CD1c-positive myeloid dendritic cell (primary cell): ENCODE measurements at regions not wholly inside any gene's neighbourhood (a gene's known extent, or its start where the extent isn't known, plus 50 kb on each side); places are given as distances from the start of the nearest gene placed in this dataset.
"Not testable (repeated sequence)": the region's sequence is repeated elsewhere in the genome, so short reads cannot be mapped to it uniquely, and the experiment has no call there.

Source experiments
- DNase-seq: peaks from one replicate; pipeline ENCODE4 v3.0.0-alpha.2; 2016; ENCODE audit errors: extremely low spot score

DNA sequence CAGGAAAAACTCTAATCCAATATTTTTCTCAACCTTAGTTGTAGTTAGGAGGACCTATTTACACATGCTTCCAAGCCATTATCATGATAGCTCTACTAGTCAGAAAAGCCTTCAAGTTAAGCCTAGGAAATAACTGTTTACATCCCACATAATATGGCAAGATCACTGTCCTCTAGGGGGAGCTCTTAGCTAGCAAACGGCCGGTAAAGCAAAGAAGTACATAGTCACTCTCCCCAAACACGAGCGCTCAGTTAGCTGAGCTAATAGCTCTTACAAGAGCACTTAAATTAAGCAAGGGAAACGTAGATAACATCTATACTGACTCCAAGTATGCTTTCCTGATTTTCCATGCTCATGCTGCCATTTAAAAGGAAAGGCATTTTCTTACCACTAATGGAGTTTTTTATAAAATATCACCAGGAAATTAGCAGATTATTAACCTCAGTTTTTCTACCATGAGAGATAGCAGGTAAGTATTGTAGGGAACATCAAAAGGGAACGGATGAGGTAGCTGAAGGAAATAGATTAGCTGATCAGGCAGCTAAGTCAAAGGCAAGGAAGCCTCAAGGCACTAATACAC, 100.6 kb upstream of the PABPC3 start:
- peak; percentile 85 for DNase-seq

DNA sequence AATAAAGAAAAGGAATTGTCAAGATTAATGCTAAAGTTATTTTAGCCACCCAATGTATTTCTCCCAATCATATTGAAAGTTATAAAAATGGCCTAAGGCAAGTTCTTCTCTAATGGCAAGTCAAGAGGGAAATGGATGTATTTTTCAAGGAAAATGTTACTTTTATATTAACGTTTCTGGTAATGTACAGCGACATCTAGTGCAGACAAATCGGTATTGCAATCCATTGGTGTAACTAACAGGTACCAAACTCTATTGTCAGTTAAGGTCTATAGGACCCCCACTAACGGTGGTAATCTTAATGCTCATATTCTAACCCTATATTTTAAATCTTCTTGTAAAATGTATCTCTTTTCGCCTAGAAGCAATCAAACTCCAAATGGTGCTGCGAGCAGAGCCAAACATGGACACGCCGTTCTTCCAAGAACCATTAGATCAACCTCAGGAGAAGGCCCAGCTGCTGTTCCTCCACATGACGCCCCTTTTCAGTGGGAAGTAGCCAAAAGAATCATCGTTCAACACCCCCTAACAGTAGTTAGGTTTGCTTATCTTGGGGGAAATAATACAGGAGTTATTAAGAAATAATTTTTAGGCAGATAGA, 98.5 kb upstream of the PABPC3 start:
- peak; percentile 47 for DNase-seq

DNA sequence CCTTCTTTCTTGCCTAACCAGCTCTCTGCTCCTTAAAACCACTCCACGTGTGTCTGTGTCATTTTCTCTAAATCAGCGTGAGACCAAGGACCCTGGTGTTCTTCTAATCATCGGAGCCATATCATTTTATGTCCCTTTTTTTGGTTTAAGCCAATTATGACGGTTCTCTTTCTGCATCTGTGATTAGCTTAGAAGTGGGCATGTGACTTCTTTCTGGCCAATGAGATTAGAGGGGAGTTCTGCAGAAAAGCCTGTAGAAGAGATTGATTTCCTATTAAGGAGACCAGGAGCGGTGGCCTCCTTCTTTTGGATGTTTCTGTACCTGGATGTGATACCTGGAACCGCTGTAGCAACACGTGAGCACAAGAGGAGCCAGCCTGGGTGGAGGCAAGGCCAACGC, 97.5 kb upstream of the PABPC3 start:
- DNase-seq, result no peak

DNA sequence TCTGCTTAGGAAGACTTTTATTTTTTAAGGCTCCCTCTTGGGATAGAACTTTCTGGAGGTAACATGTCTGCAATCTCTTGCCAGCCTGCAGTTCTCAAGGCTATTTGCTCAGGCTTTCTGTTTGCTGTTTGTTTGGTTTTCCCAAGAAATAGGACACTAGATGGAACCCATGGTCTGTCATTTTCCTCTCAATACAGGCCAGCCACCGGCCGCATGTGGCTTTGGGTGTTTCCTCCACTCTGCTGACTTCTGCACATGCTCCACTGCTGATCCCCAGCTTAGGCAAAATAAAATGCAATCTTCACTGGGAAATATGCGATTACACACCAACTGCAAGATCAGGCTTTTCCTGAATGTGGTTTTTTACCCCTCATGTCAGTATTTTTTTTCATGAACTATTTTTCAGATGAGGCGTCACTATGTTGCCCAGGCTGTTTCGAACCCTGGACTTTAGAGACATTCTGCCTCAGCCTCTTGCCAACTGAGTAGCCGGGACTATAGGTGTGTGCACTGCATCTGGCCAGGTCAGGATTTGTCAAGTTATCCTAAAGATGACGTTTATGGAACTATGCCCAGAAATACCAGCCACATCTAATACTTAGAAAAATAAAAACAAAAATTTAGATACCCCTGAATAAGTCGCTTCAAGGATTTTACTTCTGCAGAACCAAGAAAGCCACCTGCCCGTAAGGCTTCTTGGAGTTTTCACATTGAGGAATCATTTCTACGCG, 94.3 kb upstream of the PABPC3 start:
- no peak for DNase-seq

DNA sequence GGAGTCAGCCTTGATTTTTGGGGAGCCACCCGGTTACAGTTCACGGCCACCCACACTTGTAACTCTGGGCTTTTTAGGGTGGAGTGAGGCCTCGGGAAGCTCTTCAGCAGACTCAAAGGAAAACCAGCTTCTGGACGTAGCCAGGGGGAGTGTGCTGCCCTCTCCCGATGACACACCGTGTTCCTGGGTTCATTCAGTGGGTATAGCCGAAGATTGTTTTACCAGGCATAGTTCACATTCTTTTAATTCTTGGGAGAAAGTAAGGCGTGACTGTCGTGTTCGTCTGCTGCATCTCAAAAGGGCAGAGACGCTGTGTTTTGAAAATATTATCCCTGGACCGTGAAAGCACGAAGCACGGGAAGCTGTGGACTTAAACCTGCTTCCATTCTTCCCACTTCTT, 93.6 kb upstream of the PABPC3 start:
- not testable (repeated sequence) for DNase-seq

DNA sequence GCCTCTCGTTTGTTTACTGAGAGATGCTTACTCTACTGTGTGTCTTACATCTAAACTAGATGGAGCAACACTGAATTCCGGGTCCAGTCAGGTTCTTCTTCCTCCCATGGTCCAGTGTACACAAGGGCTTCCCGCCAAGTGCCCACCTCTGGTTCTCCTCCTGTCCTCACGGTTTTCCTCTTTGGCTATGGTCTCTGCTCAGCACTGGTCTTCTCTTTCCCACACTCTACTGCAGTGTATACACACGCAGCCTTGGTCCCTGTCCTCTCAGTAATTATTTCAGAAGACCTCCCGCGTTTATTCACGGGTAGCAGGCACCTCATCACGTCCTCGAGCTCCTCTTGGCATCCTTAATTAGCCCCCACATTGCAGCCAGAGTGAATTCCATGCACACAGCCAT, 91.4 kb upstream of the PABPC3 start:
- DNase-seq, result not testable (repeated sequence)

DNA sequence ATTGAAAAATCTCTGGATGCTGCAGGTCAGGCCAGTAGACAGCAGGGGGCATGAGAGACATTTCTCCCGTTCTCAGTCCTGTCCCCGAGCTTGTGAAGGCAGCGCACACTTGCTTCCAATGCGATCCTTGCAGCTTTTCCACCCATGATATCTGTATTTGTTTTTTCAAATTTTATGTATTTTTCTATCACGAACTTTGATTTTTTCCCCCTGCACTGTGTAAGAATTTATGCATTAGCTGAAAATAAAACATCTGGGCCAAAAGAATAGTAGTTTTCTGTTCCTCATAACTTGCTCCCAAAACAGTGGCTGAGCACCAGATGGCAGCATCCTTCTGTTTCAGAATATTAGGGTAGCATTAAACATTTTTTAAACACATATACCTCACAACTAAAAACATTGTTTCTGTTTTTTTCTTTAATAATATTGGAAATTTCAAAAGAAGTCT, 90.9 kb upstream of the PABPC3 start:
- DNase-seq, result peak; percentile 8

DNA sequence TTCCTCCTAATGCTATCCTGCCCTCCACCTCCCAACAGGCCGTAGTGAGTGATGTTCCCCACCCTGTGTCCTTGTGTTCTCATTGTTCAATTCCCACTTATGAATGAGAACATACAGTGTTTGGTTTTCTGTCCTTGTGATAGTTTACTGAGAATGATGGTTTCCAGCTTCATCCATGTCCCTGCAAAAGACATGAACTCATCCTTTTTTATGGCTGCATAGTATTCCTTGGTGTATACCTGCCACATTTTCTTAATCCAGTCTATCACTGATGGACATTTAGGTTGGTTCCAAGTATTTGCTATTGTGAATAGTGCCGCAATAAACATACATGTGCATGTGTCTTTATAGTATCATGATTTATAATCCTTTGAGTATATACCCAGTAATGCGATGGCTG, 88.5 kb upstream of the PABPC3 start:
- DNase-seq, result not testable (repeated sequence)

DNA sequence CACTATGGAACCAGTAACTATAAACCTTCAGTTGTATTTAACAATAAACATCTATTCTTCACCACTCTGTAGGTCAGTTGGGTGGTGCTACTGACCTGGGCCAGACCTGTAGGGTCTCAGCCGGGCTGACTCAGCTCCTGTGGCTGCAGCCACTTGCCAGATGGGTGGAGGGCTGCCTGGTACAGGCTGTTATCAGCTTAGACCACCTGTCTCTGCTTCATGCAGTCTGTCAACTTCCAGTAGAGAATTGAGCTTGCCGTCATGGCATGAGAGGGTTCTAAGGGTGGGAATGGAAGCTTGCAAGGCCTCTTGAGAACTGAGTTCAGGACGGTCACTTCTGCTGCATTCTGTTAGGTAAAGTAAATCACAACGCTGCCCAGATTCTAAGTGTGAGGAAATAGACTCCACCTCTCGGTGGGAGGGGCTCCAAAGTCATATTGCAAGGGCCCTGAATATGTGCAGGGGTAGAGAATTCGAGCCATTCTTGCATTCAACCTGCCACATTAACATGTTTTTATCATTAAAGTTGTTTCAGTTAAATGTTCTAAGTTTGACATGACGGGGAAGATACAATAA, 81.5 kb upstream of the PABPC3 start:
- not testable (repeated sequence) for DNase-seq

DNA sequence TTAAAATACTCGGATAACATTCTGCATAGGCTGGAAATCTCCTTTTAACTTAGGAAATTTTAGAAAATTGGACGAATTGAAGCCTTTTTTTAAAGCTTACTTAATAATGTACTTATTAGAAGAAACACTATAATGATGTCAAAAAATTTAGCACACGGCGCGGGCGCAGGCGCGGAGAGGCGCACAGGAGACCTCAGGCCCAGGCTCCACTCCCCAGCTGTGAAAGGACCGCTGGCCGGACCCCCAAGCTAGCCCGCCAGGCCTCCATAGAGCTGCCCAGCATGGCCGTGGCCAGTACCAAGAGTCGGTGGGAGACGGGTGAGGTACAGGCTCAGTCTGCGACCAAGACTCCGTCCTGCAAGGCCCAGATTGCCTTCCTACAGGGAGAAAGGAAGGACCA, 78.8 kb upstream of the PABPC3 start:
- not testable (repeated sequence) for DNase-seq

DNA sequence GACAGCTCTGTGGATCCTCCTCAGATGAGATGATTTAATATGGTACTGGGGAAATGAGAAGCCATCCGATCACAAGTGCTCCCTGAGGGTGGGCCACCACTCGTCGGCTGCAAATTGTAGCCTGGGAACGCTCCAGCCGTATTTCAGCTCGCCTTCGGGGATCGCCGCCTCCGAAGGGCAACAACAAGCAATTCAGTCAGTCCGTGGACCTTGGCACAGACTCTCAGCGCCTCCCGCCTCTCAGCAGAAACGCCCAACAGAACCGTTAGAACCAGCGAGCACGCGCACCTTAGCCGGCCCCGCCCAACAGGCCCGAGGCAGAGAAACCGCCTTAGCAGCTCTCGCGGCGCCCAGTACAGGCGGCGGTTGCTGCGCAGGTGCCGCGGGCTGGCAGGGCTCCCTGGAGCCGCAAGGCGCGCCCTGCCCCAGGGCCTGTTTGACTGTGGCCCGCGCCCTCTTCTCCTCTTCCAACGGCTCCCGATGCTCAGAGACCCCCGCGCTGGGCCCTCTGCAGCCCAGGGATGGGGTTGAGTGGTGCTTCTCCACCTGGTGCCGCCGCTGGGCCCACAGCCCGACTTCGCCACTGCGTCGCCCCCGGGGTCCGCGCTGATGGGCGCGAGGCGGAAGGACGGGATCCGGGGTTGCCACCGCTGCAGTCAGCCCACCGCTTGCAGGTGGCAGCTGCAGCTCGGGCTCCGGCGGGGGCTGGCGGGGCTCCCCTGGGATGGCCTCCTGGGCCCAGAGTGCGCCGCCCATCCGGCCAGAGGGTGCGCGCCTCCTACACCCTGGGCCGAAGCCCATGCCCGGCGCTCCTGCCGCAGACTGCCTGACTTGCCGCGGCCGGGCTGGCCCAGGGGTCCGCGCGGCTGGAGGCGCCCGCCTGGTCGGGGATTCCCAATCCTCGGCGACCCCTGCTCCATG, 77.9 kb upstream of the PABPC3 start:
- not testable (repeated sequence) for DNase-seq

DNA sequence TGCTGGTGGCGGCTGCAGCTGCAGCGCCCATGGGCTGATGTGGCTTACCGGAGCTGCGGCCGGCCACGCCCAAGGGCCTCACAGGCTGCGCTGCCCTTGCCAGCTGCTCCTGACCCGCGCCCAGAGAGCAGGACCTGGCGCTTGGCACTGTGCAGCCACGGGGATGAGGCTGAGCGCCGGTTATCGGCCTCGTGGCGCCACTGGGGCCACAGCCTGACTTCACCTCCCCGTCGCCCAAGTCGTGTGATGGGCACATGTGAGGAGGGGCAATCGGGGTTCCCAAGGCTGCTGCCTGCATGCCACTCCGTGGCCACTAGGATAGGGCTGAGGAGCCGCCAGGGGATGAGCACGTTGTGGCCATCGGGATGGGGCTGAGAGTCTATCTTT, 77.2 kb upstream of the PABPC3 start:
- DNase-seq, result no peak

DNA sequence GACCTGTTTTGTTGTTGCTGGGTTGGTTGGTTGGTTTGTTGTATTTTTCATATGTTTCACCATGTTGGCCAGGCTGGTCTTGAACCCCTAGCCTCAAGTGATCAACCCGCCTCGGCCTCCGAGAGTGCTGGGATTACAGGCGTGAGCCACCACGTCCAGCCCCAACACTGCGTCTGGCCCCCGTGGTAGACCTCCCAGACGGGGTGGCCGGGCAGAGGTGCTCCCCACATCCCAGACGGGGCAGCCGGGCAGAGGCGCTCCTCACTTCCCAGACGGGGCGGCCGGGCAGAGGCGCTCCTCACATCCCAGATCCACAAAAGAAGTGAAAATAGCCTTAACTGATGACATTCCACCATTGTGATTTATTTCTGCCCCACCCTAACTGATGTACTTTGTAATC, 76.2 kb upstream of the PABPC3 start:
- DNase-seq, result not testable (repeated sequence)

DNA sequence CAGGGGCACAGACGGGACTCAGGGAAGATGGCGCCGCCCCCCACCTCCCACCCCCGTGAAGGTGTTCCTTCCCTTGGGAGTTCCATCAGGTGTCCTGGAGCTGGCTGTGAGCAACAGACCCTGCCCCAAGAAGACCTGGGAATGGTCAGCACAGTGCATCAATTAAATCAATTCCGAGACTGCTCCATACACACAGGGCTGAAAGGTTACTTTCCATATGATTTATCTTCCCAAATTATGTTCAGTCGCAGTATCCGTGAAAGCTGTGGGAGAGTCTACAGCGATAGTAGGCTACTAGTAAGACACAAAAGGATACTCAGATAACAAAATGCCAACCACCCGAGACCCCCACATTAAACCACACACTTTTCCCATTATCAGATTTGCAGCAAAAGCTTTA, 71.8 kb upstream of the PABPC3 start:
- no peak for DNase-seq

DNA sequence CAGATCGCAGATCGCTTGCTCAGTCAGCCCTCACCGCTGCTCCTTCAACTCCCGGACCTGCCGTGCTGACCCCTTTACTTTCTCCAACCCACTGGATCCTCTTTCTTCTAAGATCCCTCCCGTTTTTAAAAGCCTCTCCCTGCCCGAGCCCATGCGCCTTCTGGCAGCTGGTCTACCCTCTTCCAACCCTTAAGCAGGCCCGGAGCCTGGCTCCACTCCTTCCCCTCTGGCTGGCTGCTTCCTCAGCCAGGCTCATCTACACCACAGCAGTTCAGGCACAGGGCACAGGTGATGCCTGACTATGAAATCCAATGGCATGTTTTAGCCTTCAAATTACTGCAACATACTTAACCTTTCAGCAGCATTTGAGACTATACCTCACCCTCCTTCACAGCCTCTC, 63.8 kb upstream of the PABPC3 start:
- no peak for DNase-seq

DNA sequence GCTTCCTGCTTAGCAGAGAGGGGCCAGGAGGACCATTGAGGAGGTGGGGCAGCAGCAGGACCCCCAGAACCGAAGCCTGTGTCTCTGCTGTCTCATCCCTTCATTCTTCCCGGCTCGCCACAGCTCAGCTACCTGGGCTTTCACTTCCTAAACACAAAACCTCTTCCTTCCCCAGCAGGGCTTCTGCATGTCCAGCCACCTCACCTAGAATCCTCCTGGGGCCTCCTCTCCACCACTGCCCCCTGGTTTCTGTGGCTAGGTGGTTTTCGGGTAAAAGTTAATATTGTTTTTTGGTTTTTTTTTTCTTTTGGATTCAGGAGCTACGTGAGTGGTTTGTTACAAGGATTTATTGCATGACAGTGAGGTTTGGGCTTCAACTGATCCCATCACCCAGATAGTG, 61.8 kb upstream of the PABPC3 start:
- no peak for DNase-seq

DNA sequence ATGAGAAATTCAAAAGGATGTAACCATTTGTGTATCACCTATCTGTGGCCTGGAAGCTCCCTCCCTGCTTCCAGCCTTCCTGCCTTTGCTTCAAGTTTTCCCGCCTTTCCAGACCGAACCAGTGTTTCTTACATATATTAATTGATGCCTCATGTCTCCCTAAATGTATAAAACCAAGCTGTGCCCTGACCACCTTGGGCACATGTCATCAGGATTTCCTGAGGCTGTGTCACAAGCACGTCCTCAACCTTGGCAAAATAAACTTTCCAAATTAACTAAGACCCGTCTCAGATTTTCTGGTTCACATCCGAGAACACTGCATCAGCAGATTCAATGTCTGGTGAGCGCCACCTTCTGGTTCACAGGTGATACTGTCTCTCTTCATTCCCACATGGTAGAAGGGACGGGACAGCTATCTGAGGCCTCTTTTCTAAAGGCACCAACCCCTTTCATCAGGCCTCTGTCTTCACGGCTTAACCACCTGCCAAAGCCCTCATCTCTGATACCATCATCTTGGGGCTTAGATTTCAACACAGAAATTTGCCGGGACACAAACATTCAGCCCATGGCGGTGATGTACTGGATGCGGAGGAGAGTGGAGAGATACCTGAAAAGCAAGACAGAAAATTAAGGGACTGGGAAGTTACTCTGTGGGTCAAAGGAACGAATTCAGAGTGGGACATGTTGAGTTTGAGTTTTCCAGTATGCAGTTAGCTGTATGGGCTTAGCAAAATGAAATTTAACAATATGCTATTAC, 58.7 kb upstream of the PABPC3 start:
- peak; percentile 57 for DNase-seq

DNA sequence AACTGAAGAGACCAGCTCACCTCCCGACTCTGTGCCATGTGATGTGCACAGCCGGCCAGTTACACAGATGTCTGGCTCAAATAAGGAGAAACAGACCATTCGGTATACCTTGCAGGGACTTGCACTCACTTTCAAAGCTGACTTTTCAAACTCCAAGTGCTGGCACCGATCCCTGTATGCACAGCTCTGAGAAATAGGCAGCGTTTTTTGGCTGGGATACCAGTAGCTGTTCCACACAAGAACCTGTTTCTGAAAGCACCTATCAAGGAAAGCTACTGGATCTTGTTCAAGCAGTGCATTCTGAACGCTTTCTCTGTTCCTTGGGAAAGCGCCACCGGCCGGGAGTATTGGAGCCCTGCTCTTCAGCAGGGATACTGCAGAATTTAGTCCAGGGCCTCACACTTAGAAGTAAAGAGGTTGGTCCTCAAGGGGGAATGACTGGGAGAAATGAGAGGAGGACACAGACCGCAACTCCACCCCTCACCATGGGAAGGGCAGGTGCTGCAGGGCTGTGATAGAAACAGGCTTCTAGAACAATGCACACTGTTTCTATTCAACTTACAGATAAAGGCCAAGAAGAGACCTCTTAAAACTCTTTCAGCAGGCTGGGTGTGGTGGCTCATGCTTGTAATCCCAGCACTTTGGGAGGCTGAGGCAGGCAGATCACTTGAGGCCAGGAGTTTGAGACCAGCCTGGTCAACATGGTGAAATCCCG, 53.6 kb upstream of the PABPC3 start:
- no peak for DNase-seq

DNA sequence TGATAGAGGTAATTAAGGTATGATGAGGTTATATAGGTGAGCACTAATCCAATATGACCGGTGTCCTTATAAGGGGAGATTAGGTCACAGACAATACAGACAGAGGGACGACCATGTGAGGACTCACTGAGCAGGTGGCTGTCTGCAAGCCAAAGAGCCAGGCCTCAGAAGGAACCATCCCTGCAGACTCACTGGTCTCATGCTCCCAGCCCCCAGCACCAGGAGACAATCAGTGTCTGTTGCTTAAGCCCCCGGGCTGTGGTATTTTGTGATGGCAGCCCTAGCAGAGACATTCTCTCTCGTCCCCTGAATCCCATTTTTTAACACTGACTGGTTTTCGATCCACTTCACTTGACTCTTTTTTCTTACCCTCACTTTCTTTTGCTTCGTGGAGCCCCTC, 51.9 kb upstream of the PABPC3 start:
- no peak for DNase-seq
